Progenitor cell of endocrine pancreas (in vitro differentiated cells): ENCODE measurements at regions not wholly inside any gene's neighbourhood (a gene's known extent, or its start where the extent isn't known, plus 50 kb on each side); places are given as distances from the start of the nearest gene placed in this dataset.
"Not testable (repeated sequence)": the region's sequence is repeated elsewhere in the genome, so short reads cannot be mapped to it uniquely, and the experiment has no call there.

Source experiments
- DNase-seq: peaks from one replicate; pipeline ENCODE4 v3.0.0; 2021; ENCODE audit warnings: low spot score; ENCODE audit not compliant: unreplicated experiment
- H3K27ac Mint-ChIP-seq: 2 replicates; pipeline ENCODE4 v1.8.0; 2021; ENCODE audit warnings: mild to moderate bottlenecking, moderate library complexity, mixed read lengths
- H3K27me3 Mint-ChIP-seq: 2 replicates; pipeline ENCODE4 v1.8.0; 2021; ENCODE audit warnings: mixed read lengths
- H3K36me3 Mint-ChIP-seq: 2 replicates; pipeline ENCODE4 v1.8.0; 2022; ENCODE audit warnings: mixed read lengths; ENCODE audit not compliant: insufficient read depth
- H3K4me1 Mint-ChIP-seq: 2 replicates; pipeline ENCODE4 v1.8.0; 2021; ENCODE audit warnings: low read depth, mixed read lengths
- H3K4me3 Mint-ChIP-seq: 2 replicates; pipeline ENCODE4 v1.8.0; 2021; ENCODE audit warnings: low read depth, mild to moderate bottlenecking, moderate library complexity, mixed read lengths
- H3K9me3 Mint-ChIP-seq: 2 replicates; pipeline ENCODE4 v1.8.0; 2021; ENCODE audit warnings: low read depth, mixed read lengths
- CTCF ChIP-seq: fragments of 200-600 bp; sonication (generic); IDR thresholded peaks from one replicate; pipeline ENCODE4 v1.5.0; 2021; ENCODE audit warnings: antibody characterized with exemption, mild to moderate bottlenecking; ENCODE audit not compliant: unreplicated experiment

GRCh38 chr3:61425356-61425755 lies 136.0 kb upstream of the PTPRG start:
- DNase-seq = no peak
- Mint-ChIP-seq H3K27ac (no peak overlapping the region), H3K4me1 (no peaks in the 10 kb centered on the region), H3K9me3 (no peaks in the 10 kb centered on the region), H3K4me3 (no peak overlapping the region), H3K27me3 (no peaks in the 10 kb centered on the region), H3K36me3 (no peaks in the 10 kb centered on the region)
- TF ChIP-seq CTCF = no peak

GRCh38 chr3:61429106-61429505 lies 132.3 kb upstream of the PTPRG start:
- H3K27me3 Mint-ChIP-seq = no peaks in the 10 kb centered on the region
- no peaks in the 10 kb centered on the region for H3K4me1 Mint-ChIP-seq
- no peaks in the 10 kb centered on the region for H3K36me3 Mint-ChIP-seq
- no peaks in the 10 kb centered on the region for H3K9me3 Mint-ChIP-seq
- no peak overlapping the region for H3K27ac Mint-ChIP-seq
- no peak for DNase-seq
- no peak for TF ChIP-seq CTCF
- no peak overlapping the region for H3K4me3 Mint-ChIP-seq

- H3K4me3 Mint-ChIP-seq, H3K36me3 Mint-ChIP-seq, H3K4me1 Mint-ChIP-seq, H3K9me3 Mint-ChIP-seq, DNase-seq, H3K27ac Mint-ChIP-seq, H3K27me3 Mint-ChIP-seq: not testable (repeated sequence)
Measured at GRCh38 chr3:61434901-61435300, 126.5 kb upstream of the PTPRG start.

- not testable (repeated sequence) for DNase-seq, H3K4me3 Mint-ChIP-seq, H3K36me3 Mint-ChIP-seq, H3K27ac Mint-ChIP-seq, H3K4me1 Mint-ChIP-seq, H3K27me3 Mint-ChIP-seq, H3K9me3 Mint-ChIP-seq
Measured at GRCh38 chr3:61435361-61435760, 126.0 kb upstream of the PTPRG start.

DNA sequence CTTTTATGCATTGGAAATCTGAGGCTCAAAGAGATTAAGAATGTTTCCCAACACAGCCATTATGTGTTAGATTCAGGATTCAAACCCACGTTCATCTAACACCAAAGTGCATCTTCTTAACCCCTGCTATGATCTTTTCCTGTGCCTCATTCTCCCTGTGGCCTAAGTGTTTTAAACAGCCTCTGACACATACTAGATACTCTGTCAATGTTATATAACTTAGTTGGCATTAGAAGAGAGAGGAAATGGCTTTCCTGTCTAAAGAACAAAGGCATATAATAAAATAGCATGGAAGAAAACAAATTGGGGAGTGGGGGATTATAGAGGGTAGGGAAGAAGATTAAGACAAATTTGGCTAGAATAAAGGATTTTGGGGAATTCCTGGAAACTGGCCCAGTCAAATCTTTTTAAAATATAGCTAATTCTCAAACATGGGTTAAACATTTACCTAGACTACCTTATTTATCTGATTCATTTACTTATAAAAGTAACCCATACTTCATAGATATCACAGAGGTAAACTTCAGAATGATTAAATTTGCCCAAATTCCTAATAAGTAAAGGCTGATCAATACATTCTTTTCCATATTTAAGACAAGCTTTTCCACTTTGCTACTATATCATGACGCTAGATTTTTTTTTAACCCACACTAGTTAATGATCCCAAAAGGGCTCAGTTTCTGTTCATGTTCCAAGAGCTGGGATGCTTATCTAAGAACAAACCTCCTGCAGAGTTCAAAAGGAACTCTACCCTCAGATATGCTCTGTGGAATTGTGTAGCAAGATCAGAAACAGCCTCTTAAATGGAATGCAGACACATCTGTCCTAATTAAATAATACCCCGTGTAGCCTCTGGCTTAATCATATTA lies 122.9 kb upstream of the PTPRG start:
- no peak for DNase-seq
- Mint-ChIP-seq H3K36me3 (no peaks in the 10 kb centered on the region), H3K4me1 (peaks cover 9% of the 10 kb centered on the region), H3K9me3 (peaks cover 3% of the 10 kb centered on the region), H3K27me3 (no peaks in the 10 kb centered on the region), H3K27ac (peak overlapping the region; percentile 47), H3K4me3 (no peak overlapping the region)
- no peak for TF ChIP-seq CTCF

DNA sequence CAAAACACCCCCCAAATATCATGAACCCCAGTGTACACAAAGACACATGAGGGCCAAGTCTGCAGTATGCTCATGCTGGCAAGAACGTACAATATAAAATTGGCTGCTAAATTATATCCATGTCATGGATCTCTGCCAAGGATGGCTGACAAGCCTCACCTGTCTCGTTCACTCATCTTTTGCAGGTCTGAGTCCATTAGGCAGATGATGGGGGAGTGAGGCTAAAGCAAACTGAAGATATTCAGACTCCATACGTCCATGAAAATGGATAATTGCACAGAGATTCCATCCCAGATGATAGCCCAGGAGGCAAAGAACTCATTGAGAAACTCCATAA lies 122.3 kb upstream of the PTPRG start:
- no peaks in the 10 kb centered on the region for H3K27me3 Mint-ChIP-seq
- H3K9me3 Mint-ChIP-seq = peaks cover 3% of the 10 kb centered on the region
- peaks cover 9% of the 10 kb centered on the region for H3K4me1 Mint-ChIP-seq
- no peaks in the 10 kb centered on the region for H3K36me3 Mint-ChIP-seq
- no peak for TF ChIP-seq CTCF
- H3K4me3 Mint-ChIP-seq = no peak overlapping the region
- peak overlapping the region; percentile 47 for H3K27ac Mint-ChIP-seq
- DNase-seq = no peak
